Naive B cell (primary cell): ENCODE measurements at regions not wholly inside any gene's neighbourhood (a gene's known extent, or its start where the extent isn't known, plus 50 kb on each side); places are given as distances from the start of the nearest gene placed in this dataset.

Experiments used
- ATAC-seq, 2 donors: fragments of 150-1000 bp; cut with Tn5 transposase; 2 replicates each; pipeline ENCODE4 v1.10.0; 2021; ENCODE audit warnings: low read depth in 2 of 2, mild to moderate bottlenecking in 2 of 2, moderate library complexity in 2 of 2
- DNase-seq: peaks from one replicate; pipeline ENCODE4 v3.0.0; 2022
- H3K27ac Mint-ChIP-seq, 6 donors: one replicate each; pipeline ENCODE4 v1.8.0; 2020 to 2022; ENCODE audit warnings: mild to moderate bottlenecking in 6 of 6, mixed read lengths in 6 of 6, moderate library complexity in 5 of 6, inconsistent platforms in 2 of 6
- H3K27me3 Mint-ChIP-seq, 3 donors: one replicate each; pipeline ENCODE4 v1.8.0; 2021 to 2022; ENCODE audit warnings: mixed read lengths in 3 of 3, mild to moderate bottlenecking in 1 of 3
- H3K36me3 Mint-ChIP-seq, 2 donors: one replicate each; pipeline ENCODE4 v1.8.0; 2020 to 2022; ENCODE audit warnings: mixed read lengths in 2 of 2, inconsistent platforms in 1 of 2, mild to moderate bottlenecking in 1 of 2
- H3K4me1 Mint-ChIP-seq, 3 donors: one replicate each; pipeline ENCODE4 v1.8.0; 2020 to 2022; ENCODE audit warnings: mixed read lengths in 3 of 3, inconsistent platforms in 1 of 3, mild to moderate bottlenecking in 1 of 3, moderate library complexity in 1 of 3
- H3K4me3 Mint-ChIP-seq, 8 donors: one replicate each; pipeline ENCODE4 v1.8.0; 2020 to 2022; ENCODE audit warnings: mild to moderate bottlenecking in 8 of 8, mixed read lengths in 8 of 8, moderate library complexity in 8 of 8, inconsistent platforms in 2 of 8
- H3K9me3 Mint-ChIP-seq, 7 donors: one replicate each; pipeline ENCODE4 v1.8.0; 2020 to 2022; ENCODE audit warnings: mixed read lengths in 7 of 7, mild to moderate bottlenecking in 5 of 7, inconsistent platforms in 2 of 7, moderate library complexity in 1 of 7

GRCh38 chr5:111645303-111645838 lies 111.6 kb downstream of the NREP start:
- no peak for DNase-seq
- no peak for ATAC-seq

GRCh38 chr5:111643499-111643898 lies 113.5 kb downstream of the NREP start:
- no peak overlapping the region for H3K27ac Mint-ChIP-seq
- H3K27me3 Mint-ChIP-seq, result peaks cover 0 to 5% (median 0%) of the 10 kb centered on the region in 3 donors
- H3K4me1 Mint-ChIP-seq, result no peaks in the 10 kb centered on the region
- no peak overlapping the region for H3K4me3 Mint-ChIP-seq
- DNase-seq, result no peak
- peaks cover 10 to 27% (median 22%) of the 10 kb centered on the region in 7 donors for H3K9me3 Mint-ChIP-seq
- no peak for ATAC-seq
- peaks cover 4 to 9% of the 10 kb centered on the region in 2 donors for H3K36me3 Mint-ChIP-seq

More at GRCh38 chr5:111645303-111645838, 111.6 kb downstream of the NREP start:
- Mint-ChIP-seq H3K27me3 (peaks cover 0 to 5% (median 0%) of the 10 kb centered on the region in 3 donors), H3K4me1 (no peaks in the 10 kb centered on the region), H3K9me3 (peaks cover 0 to 8% (median 6%) of the 10 kb centered on the region in 7 donors), H3K4me3 (no peak overlapping the region), H3K27ac (no peak overlapping the region), H3K36me3 (no peaks in the 10 kb centered on the region)

DNA sequence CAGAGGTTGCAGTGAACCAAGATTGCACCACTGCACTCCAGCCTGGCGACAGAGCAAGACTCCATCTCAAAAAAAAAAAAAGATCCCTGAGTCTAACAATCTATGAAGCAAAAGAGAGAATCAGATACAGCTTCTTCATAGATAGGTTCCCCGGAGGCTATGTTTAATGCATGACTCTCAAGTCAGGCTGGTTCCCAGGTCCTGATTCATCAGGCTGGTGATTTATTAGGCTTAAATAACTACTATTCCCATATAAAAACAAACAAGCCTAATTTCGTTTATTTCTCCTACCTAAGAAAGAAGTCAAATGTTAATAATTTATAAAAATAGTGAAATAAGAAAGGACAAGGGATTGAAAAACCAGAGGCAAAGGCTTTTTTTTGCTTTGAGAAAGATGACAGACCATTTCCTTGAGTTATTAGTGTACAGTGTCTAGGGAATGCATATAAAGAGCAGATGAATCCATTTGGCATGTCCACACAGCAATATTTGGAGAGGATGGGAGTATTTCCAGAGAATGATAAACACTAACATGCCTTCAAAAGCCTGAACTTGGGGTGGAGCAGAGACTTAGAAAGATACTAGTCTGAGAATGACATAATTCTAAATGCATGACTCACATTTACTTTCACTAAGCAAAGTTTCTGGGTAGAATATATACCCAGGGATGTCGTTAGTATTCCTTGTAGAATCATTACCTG lies 115.3 kb downstream of the NREP start:
- H3K36me3 Mint-ChIP-seq, result peaks cover 4 to 9% of the 10 kb centered on the region in 2 donors
- H3K4me3 Mint-ChIP-seq, result no peak overlapping the region
- H3K27ac Mint-ChIP-seq, result no peak overlapping the region
- H3K27me3 Mint-ChIP-seq, result peaks cover 0 to 5% (median 0%) of the 10 kb centered on the region in 3 donors
- no peak for ATAC-seq
- H3K4me1 Mint-ChIP-seq, result no peaks in the 10 kb centered on the region
- DNase-seq, result no peak
- peaks cover 10 to 37% (median 29%) of the 10 kb centered on the region in 7 donors for H3K9me3 Mint-ChIP-seq

DNA sequence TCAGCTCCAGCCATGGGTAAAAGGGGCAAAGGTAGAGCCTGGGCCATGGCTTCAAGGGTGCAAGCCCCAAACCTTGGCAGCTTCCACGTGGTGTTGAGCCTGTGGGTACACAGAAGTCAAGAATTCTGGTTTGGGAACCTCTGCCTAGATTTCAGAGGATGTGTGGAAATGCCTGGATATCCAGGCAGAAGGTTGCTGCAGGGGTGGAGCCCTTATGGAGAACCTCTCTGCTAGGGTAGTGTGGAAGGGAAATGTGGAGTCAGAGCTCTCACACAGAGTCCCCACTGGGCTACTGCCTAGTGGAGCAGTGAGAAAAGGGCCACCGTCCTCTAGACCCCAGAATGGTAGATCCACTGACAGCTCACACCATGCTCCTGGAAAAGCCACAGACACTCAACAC lies 117.1 kb downstream of the NREP start:
- H3K4me3 Mint-ChIP-seq, result no peak overlapping the region
- H3K9me3 Mint-ChIP-seq, result peaks cover 10 to 37% (median 29%) of the 10 kb centered on the region in 7 donors
- H3K27ac Mint-ChIP-seq, result no peak overlapping the region
- peaks cover 4 to 9% of the 10 kb centered on the region in 2 donors for H3K36me3 Mint-ChIP-seq
- DNase-seq (no peak), ATAC-seq (no peak)
- H3K27me3 Mint-ChIP-seq, result peaks cover 0 to 5% (median 0%) of the 10 kb centered on the region in 3 donors
- H3K4me1 Mint-ChIP-seq, result no peaks in the 10 kb centered on the region

- H3K27me3 Mint-ChIP-seq, result no peaks in the 10 kb centered on the region
- no peak for DNase-seq
- H3K4me1 Mint-ChIP-seq, result no peaks in the 10 kb centered on the region
- no peak for ATAC-seq
- H3K27ac Mint-ChIP-seq, result no peak overlapping the region
- H3K4me3 Mint-ChIP-seq, result no peak overlapping the region
- H3K36me3 Mint-ChIP-seq, result peaks cover 4 to 9% of the 10 kb centered on the region in 2 donors
- peaks cover 10 to 37% (median 29%) of the 10 kb centered on the region in 7 donors for H3K9me3 Mint-ChIP-seq
Measured at GRCh38 chr5:111636736-111637135, 120.3 kb downstream of the NREP start.

DNA sequence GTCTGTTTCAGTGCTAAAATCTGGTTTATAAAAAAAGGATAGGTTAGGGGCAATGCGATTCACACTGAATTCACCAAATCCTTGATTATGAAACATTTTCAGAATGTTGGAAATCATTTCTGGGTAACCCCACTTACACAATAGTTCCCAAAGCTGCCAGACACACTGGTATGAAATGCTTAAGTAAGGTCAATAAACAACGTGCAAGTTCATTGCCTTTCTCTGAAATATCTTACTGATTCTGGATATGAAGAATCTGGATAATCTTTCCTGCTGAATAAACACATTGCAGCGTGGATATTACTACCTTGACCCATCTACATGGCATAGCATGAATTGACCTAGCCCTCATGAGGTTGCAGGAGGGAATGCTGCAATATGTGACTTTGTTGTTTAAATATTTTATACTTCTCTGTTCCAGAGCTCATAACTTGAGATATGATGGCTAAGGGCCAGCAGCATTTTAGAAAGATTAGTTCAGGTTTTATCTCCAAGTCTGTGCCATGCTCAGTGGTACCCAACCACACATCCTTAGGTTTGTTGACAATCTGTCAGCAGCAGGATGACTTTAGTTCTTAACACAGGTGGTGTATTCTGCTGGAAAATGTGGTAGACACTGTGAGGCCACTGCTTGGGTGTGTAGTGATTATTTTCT lies 121.0 kb downstream of the NREP start:
- Mint-ChIP-seq H3K4me3 (no peak overlapping the region), H3K27me3 (no peaks in the 10 kb centered on the region), H3K27ac (no peak overlapping the region), H3K9me3 (peaks cover 10 to 35% (median 29%) of the 10 kb centered on the region in 7 donors), H3K36me3 (peaks cover 4 to 9% of the 10 kb centered on the region in 2 donors), H3K4me1 (no peaks in the 10 kb centered on the region)
- DNase-seq (no peak), ATAC-seq (no peak)

DNA sequence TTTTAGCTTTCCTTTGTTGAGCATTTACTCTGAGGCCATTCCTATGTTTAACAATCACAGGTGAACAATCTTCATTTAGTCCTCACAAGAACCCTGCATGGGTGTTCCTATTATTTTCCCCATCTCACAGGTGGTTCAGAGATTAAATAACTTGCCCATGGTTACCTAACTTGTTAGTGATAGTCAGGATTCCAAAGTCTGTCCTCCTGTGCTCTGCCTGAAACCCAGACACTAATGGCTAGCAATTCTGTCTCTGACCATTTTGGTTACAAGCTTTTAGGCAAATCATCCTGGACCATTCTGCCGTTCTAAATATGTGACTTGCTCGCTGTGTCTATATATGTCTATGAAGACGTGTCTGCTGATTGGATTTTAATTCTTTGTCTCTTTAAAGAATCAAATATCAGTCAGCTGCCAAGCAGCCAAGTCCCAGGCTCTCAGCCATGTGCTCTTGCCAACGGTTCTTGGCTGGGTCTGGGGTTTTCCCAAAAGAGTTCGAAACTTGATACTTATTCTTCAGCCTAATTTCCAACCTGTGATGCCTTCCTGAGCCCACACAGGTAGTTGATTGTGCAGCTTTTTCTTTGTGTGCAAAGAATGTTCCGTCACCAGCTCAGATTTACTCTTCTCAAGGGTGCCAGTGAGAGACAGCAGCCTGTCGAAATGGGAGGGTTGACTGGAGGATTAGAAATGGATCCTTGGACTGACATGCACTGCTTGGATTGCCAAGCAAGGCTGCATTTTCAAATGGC lies 121.7 kb downstream of the NREP start:
- H3K4me1 Mint-ChIP-seq, result no peaks in the 10 kb centered on the region

DNA sequence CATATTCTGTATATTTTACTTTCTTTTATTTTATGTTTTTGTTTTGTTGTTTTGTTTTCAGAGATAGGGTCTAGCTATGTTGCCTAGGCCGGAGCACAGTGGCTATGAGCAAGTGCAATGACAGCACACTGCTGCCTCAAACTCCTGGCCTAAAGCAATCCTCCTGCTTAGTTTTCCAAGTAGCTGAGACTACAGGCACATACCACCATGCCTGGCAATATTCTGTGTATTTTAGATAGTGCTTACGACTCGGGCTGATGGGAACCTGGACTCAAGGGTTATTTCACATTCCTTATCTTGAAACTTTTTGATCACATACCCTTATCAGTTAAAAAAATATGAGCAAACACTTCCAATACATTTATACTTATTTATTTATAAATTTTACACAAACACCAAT lies 119.0 kb upstream of the STARD4 start:
- peaks cover 0 to 4% of the 10 kb centered on the region in 2 donors for H3K36me3 Mint-ChIP-seq
- no peak for DNase-seq
- no peaks in the 10 kb centered on the region for H3K27me3 Mint-ChIP-seq

More for the DNA sequence above, 121.7 kb downstream of the NREP start:
- Mint-ChIP-seq H3K4me3 (no peak overlapping the region), H3K9me3 (peaks cover 10 to 28% (median 22%) of the 10 kb centered on the region in 7 donors), H3K27ac (no peak overlapping the region), H3K36me3 (peaks cover 4 to 9% of the 10 kb centered on the region in 2 donors), H3K27me3 (no peaks in the 10 kb centered on the region)
- DNase-seq (no peak), ATAC-seq (no peak)

GRCh38 chr5:111628901-111629300 lies 116.6 kb upstream of the STARD4 start:
- no peak for ATAC-seq
- Mint-ChIP-seq H3K27me3 (no peaks in the 10 kb centered on the region), H3K36me3 (peaks cover 0 to 10% of the 10 kb centered on the region in 2 donors), H3K9me3 (peaks cover 0 to 14% (median 6%) of the 10 kb centered on the region in 7 donors), H3K27ac (no peak overlapping the region), H3K4me1 (no peaks in the 10 kb centered on the region), H3K4me3 (no peak overlapping the region)
- no peak for DNase-seq

More for the DNA sequence above, 119.0 kb upstream of the STARD4 start:
- Mint-ChIP-seq H3K9me3 (peaks cover 0 to 5% (median 2%) of the 10 kb centered on the region in 7 donors), H3K27ac (no peak overlapping the region), H3K4me1 (no peaks in the 10 kb centered on the region), H3K4me3 (no peak overlapping the region)
- no peak for ATAC-seq

GRCh38 chr5:111627862-111628261 lies 115.5 kb upstream of the STARD4 start:
- Mint-ChIP-seq H3K9me3 (peaks cover 0 to 14% (median 6%) of the 10 kb centered on the region in 7 donors), H3K27me3 (no peaks in the 10 kb centered on the region), H3K4me1 (no peaks in the 10 kb centered on the region), H3K4me3 (no peak overlapping the region), H3K27ac (no peak overlapping the region), H3K36me3 (peaks cover 0 to 10% of the 10 kb centered on the region in 2 donors)
- DNase-seq, result no peak
- no peak for ATAC-seq

- peaks cover 0 to 10% of the 10 kb centered on the region in 2 donors for H3K36me3 Mint-ChIP-seq
- H3K4me1 Mint-ChIP-seq, result no peaks in the 10 kb centered on the region
- ATAC-seq (no peak), DNase-seq (no peak)
- peaks cover 0 to 14% (median 6%) of the 10 kb centered on the region in 7 donors for H3K9me3 Mint-ChIP-seq
- H3K4me3 Mint-ChIP-seq, result no peak overlapping the region
- no peak overlapping the region for H3K27ac Mint-ChIP-seq
- no peaks in the 10 kb centered on the region for H3K27me3 Mint-ChIP-seq
Measured at GRCh38 chr5:111626473-111627148, 114.3 kb upstream of the STARD4 start.

DNA sequence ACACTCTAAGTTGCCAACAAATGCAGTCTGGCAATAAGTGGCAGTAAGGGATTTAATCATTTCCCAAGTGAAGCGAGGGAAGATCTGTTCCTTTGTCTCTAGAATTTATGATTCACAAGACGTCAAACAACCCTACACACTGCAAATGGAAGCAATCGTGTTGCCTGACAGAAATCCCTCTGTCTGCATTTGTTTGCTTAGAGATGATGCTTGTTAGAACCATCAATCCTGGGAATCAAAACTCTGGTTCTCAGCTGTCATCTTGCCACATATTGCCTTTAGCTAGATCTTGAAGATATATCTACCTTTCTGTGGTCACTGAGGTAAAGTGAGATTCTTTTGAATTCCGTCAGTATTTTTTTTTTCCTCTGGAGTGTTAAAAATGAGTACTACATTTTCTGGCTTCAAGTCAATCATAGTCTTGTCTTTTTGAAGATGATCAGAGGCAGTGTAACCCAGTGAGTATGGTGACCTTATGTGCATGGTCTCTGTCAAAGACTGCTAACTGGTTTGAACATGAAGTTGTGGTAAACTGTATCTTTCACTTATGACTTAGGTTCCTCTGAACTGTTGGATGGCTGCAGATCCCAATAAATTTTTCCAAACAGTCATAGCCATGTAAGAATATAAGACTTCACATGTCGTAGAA lies 106.4 kb upstream of the STARD4 start:
- ATAC-seq (no peak), DNase-seq (no peak)
- H3K27me3 Mint-ChIP-seq, result no peaks in the 10 kb centered on the region
- H3K36me3 Mint-ChIP-seq, result no peaks in the 10 kb centered on the region
- H3K27ac Mint-ChIP-seq, result no peak overlapping the region
- no peaks in the 10 kb centered on the region for H3K4me1 Mint-ChIP-seq
- H3K9me3 Mint-ChIP-seq, result peaks cover 0 to 4% (median 0%) of the 10 kb centered on the region in 7 donors
- no peak overlapping the region for H3K4me3 Mint-ChIP-seq
